CD14-positive monocyte (primary cell): ENCODE measurements at regions not wholly inside any gene's neighbourhood (a gene's known extent, or its start where the extent isn't known, plus 50 kb on each side); places are given as distances from the start of the nearest gene placed in this dataset.

ENCODE experiments used
- DNase-seq, 3 donors: peaks; one replicate each; pipeline ENCODE4 v3.0.0-alpha.2; 2011 to 2022
- H2AFZ ChIP-seq: 2 replicates; pipeline ENCODE4 v1.6.0; 2012; ENCODE audit warnings: mild to moderate bottlenecking, low read depth, low read length, inconsistent platforms; ENCODE audit not compliant: insufficient read depth, poor library complexity, severe bottlenecking
- H3K27ac ChIP-seq, 2 donors: 1 replicate in 1 of 2; 2 replicates in 1 of 2; pipeline ENCODE4 v1.5.1; 2012 to 2013; ENCODE audit warnings: low read length in 2 of 2, control low read depth in 1 of 2, inconsistent platforms in 1 of 2, low read depth in 1 of 2, mild to moderate bottlenecking in 1 of 2
- H3K27me3 ChIP-seq, 2 donors: one replicate each; pipeline versions ENCODE4 v1.6.0 to v1.6.1; 2011 to 2013; ENCODE audit warnings: low read length in 2 of 2; ENCODE audit not compliant: control insufficient read depth in 2 of 2, insufficient read depth in 2 of 2
- H3K36me3 ChIP-seq, 2 donors: replicated peaks in 1 of 2; 1 replicate in 1 of 2; 2 replicates in 1 of 2; pipeline versions ENCODE4 v1.5.1 to v1.6.1; 2012 to 2013; ENCODE audit warnings: low read length in 2 of 2, control low read depth in 1 of 2, inconsistent platforms in 1 of 2, mild to moderate bottlenecking in 1 of 2; ENCODE audit not compliant: insufficient read depth in 2 of 2, control insufficient read depth in 1 of 2
- H3K4me1 ChIP-seq, 2 donors: 1 replicate in 1 of 2; 2 replicates in 1 of 2; pipeline versions ENCODE4 v1.5.1 to v1.6.1; 2012 to 2013; ENCODE audit warnings: low read length in 2 of 2, control low read depth in 1 of 2, inconsistent platforms in 1 of 2, mild to moderate bottlenecking in 1 of 2, moderate library complexity in 1 of 2; ENCODE audit not compliant: insufficient read depth in 2 of 2, control insufficient read depth in 1 of 2
- H3K4me2 ChIP-seq: replicated peaks from 2 replicates; pipeline ENCODE3; 2012; ENCODE audit warnings: low read length, moderate library complexity, mild to moderate bottlenecking; ENCODE audit not compliant: poor library complexity, severe bottlenecking; ENCODE audit errors: extremely low read depth
- H3K4me3 ChIP-seq, 3 experiments: fragments of 200-600 bp in 1 of 3; sonication (generic) in 1 of 3; replicated peaks in 1 of 3; 1 replicate in 2 of 3; 2 replicates in 1 of 3; pipeline ENCODE4 v1.5.1; 2011 to 2013; ENCODE audit warnings: low read length in 3 of 3, mild to moderate bottlenecking in 3 of 3, control low read depth in 2 of 3, low read depth in 2 of 3, inconsistent platforms in 1 of 3, moderate library complexity in 1 of 3
- H3K79me2 ChIP-seq: 2 replicates; pipeline ENCODE4 v1.6.0; 2012; ENCODE audit warnings: mild to moderate bottlenecking, control low read depth, inconsistent platforms, low read length, moderate library complexity; ENCODE audit not compliant: insufficient read depth
- H3K9ac ChIP-seq: 2 replicates; pipeline ENCODE4 v1.6.0; 2017; ENCODE audit warnings: low read length, mild to moderate bottlenecking; ENCODE audit not compliant: insufficient read depth, poor library complexity, severe bottlenecking
- H3K9me3 ChIP-seq, 2 donors: replicated peaks in 1 of 2; 1 replicate in 1 of 2; 2 replicates in 1 of 2; pipeline versions ENCODE4 v1.5.1 to v1.6.1; 2012 to 2013; ENCODE audit warnings: low read length in 2 of 2, control low read depth in 1 of 2; ENCODE audit not compliant: control insufficient read depth in 1 of 2, insufficient read depth in 1 of 2
- H4K20me1 ChIP-seq: 2 replicates; pipeline ENCODE4 v1.6.0; 2012; ENCODE audit warnings: mild to moderate bottlenecking, low read length, control low read depth, moderate library complexity; ENCODE audit not compliant: insufficient read depth
- H3K27ac Mint-ChIP-seq, 7 donors: one replicate each; pipeline ENCODE4 v1.8.0; 2020; ENCODE audit warnings: mild to moderate bottlenecking in 7 of 7, mixed read lengths in 7 of 7, moderate library complexity in 6 of 7, inconsistent platforms in 2 of 7
- H3K27me3 Mint-ChIP-seq, 3 donors: one replicate each; pipeline ENCODE4 v1.8.0; 2021 to 2022; ENCODE audit warnings: low read depth in 3 of 3, mild to moderate bottlenecking in 3 of 3, mixed read lengths in 3 of 3, moderate library complexity in 3 of 3, inconsistent platforms in 1 of 3
- H3K36me3 Mint-ChIP-seq, 2 donors: one replicate each; pipeline ENCODE4 v1.8.0; 2020; ENCODE audit warnings: mixed read lengths in 2 of 2, inconsistent platforms in 1 of 2, mild to moderate bottlenecking in 1 of 2
- H3K4me1 Mint-ChIP-seq: one replicate; pipeline ENCODE4 v1.8.0; 2020; ENCODE audit warnings: mild to moderate bottlenecking, mixed read lengths
- H3K4me3 Mint-ChIP-seq, 2 donors: one replicate each; pipeline ENCODE4 v1.8.0; 2020; ENCODE audit warnings: mild to moderate bottlenecking in 2 of 2, mixed read lengths in 2 of 2, moderate library complexity in 1 of 2
- H3K9me3 Mint-ChIP-seq, 7 donors: one replicate each; pipeline ENCODE4 v1.8.0; 2020 to 2022; ENCODE audit warnings: mixed read lengths in 7 of 7, mild to moderate bottlenecking in 6 of 7, moderate library complexity in 6 of 7, inconsistent platforms in 2 of 7
- WGBS: methylation state at CpG from one replicate; pipeline ENCODE4 v1.1.5; 2013; ENCODE audit warnings: missing lambda C conversion rate; ENCODE audit not compliant: insufficient coverage; 5-methylcytosine and 5-hydroxymethylcytosine counted together
- intact Hi-C, 2 donors: fragments of 100-400 bp; cut with micrococcal nuclease; formaldehyde crosslinking; loops; one replicate each; pipeline versions ENCODE4 v1.15.0 to v1.15.1; 2023
- TF ChIP-seq, protein P1 (sequence below): fragments of 200-600 bp; IDR thresholded peaks from one replicate; pipeline ENCODE4 v1.8.0; 2022; ENCODE audit warnings: antibody characterized with exemption, mild to moderate bottlenecking

DNA sequence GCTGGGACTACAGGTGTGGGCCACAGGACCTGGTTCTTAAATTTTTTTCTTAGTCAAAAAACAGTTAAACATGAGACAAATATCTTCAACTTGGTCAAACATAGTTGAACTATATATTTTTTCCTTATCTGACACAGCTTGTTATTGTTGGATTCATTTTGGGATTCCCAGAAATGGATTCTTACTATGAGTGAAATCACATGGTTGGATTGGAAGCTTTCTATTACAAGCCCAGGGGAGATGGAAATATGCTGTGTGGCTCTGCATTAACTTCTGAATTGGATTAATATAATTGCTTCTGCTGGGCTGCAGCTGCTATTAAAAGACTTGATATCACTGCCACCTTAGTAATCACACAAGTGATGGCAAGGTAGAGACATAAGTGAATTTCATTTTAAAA, 126.4 kb upstream of the DUSP22 start:
- DNase-seq: no peak
- no peaks in the 10 kb centered on the region for H3K4me1 Mint-ChIP-seq
- H3K27ac Mint-ChIP-seq: no peak overlapping the region
- Histone ChIP-seq H4K20me1 (no peaks in the 10 kb centered on the region), H3K9me3 (no peaks in the 10 kb centered on the region), H2AFZ (no peak overlapping the region), H3K4me1 (no peaks in the 10 kb centered on the region), H3K79me2 (no peaks in the 10 kb centered on the region), H3K4me2 (no peak overlapping the region), H3K27me3 (no peaks in the 10 kb centered on the region), H3K36me3 (no peaks in the 10 kb centered on the region), H3K27ac (no peak overlapping the region), H3K9ac (no peak overlapping the region), H3K4me3 (no peak overlapping the region)
- H3K9me3 Mint-ChIP-seq: no peaks in the 10 kb centered on the region
- H3K36me3 Mint-ChIP-seq: no peaks in the 10 kb centered on the region
- no peak overlapping the region for H3K4me3 Mint-ChIP-seq
- TF ChIP-seq, protein P1, sequence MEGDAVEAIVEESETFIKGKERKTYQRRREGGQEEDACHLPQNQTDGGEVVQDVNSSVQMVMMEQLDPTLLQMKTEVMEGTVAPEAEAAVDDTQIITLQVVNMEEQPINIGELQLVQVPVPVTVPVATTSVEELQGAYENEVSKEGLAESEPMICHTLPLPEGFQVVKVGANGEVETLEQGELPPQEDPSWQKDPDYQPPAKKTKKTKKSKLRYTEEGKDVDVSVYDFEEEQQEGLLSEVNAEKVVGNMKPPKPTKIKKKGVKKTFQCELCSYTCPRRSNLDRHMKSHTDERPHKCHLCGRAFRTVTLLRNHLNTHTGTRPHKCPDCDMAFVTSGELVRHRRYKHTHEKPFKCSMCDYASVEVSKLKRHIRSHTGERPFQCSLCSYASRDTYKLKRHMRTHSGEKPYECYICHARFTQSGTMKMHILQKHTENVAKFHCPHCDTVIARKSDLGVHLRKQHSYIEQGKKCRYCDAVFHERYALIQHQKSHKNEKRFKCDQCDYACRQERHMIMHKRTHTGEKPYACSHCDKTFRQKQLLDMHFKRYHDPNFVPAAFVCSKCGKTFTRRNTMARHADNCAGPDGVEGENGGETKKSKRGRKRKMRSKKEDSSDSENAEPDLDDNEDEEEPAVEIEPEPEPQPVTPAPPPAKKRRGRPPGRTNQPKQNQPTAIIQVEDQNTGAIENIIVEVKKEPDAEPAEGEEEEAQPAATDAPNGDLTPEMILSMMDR: no peak
- H3K27me3 Mint-ChIP-seq: peaks cover 4 to 17% (median 8%) of the 10 kb centered on the region in 3 donors
- intact Hi-C loops: no loop called here

DNA sequence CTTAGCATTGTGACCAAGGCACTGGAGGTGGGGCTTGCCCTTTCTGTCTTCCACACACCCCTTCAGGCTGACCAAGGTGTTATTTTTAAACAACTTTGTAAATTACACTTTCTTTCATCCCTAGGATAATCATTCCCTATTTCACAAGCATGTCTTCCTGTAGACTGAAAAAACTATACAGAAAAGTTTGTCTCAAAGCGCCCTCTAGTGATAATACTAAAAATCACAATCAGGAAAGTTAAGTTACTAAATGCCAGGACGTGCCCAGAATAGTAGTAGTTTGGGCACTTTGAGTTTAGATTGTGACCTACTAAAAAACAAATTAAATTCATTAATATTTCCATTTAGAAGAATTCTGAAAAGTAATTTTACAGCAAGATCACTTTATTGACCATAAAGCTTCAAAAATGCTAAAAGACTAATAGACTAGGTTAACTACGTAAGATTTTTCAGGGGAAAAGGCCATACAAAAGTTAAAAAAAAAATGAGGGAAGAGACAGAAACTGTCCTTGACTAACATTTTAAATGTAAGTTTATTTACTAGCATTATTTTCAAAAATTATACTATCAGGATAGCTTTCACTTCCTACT, 123.3 kb upstream of the DUSP22 start:
- Histone ChIP-seq H3K9me3 (no peaks in the 10 kb centered on the region), H4K20me1 (no peaks in the 10 kb centered on the region), H2AFZ (no peak overlapping the region), H3K4me3 (no peak overlapping the region), H3K9ac (no peak overlapping the region), H3K4me2 (no peak overlapping the region), H3K36me3 (no peaks in the 10 kb centered on the region), H3K27ac (no peak overlapping the region), H3K27me3 (peaks cover 0 to 2% of the 10 kb centered on the region in 2 donors), H3K79me2 (no peaks in the 10 kb centered on the region), H3K4me1 (no peaks in the 10 kb centered on the region)
- no peak overlapping the region for H3K27ac Mint-ChIP-seq
- peaks cover 0 to 10% (median 2%) of the 10 kb centered on the region in 7 donors for H3K9me3 Mint-ChIP-seq
- H3K4me1 Mint-ChIP-seq: no peaks in the 10 kb centered on the region
- H3K27me3 Mint-ChIP-seq: peaks cover 4 to 15% (median 15%) of the 10 kb centered on the region in 3 donors
- H3K36me3 Mint-ChIP-seq: no peaks in the 10 kb centered on the region
- DNase-seq: peak in 1 of 3 donors; percentile 30
- TF ChIP-seq, protein P1: peak; percentile 85
- no CpG with 5 or more reads among the region's 3 CpGs for WGBS
- intact Hi-C loops: no loop called here
- H3K4me3 Mint-ChIP-seq: no peak overlapping the region
